Calu3 (cell line): ENCODE measurements at regions not wholly inside any gene's neighbourhood (a gene's known extent, or its start where the extent isn't known, plus 50 kb on each side); places are given as distances from the start of the nearest gene placed in this dataset.
"Not testable (repeated sequence)": the region's sequence is repeated elsewhere in the genome, so short reads cannot be mapped to it uniquely, and the experiment has no call there.

Experiments used
- BruUV-seq: library from RNA; stranded (reverse); fragments of 400-500 nt; replicated peaks from 2 replicates; lab custom pipeline; 2021; lab: Mats Ljungman, UMichigan
- CTCF ChIA-PET: fragments of 300-600 bp; sonication (Branson Sonifier 250); formaldehyde crosslinking; loops from one replicate; lab custom pipeline; 2022; ENCODE audit warnings: antibody characterized with exemption; lab: Charles Lee
- DNase-seq: peaks from one replicate; pipeline ENCODE4 v3.0.0; 2022
- H3K27ac Mint-ChIP-seq: one replicate; pipeline ENCODE4 v1.8.0; 2022; ENCODE audit warnings: mixed read lengths; ENCODE audit not compliant: unreplicated experiment
- H3K27me3 Mint-ChIP-seq: one replicate; pipeline ENCODE4 v1.8.0; 2022; ENCODE audit warnings: mixed read lengths; ENCODE audit not compliant: unreplicated experiment
- H3K36me3 Mint-ChIP-seq: one replicate; pipeline ENCODE4 v1.8.0; 2022; ENCODE audit warnings: mild to moderate bottlenecking, moderate library complexity, mixed read lengths; ENCODE audit not compliant: insufficient read depth, unreplicated experiment
- H3K4me1 Mint-ChIP-seq: one replicate; pipeline ENCODE4 v1.8.0; 2022; ENCODE audit warnings: mild to moderate bottlenecking, low read depth, mixed read lengths; ENCODE audit not compliant: unreplicated experiment
- H3K4me3 Mint-ChIP-seq: one replicate; pipeline ENCODE4 v1.8.0; 2022; ENCODE audit warnings: mild to moderate bottlenecking, low read depth, moderate library complexity, mixed read lengths; ENCODE audit not compliant: unreplicated experiment
- H3K9me3 Mint-ChIP-seq: one replicate; pipeline ENCODE4 v1.8.0; 2022; ENCODE audit warnings: low read depth, mixed read lengths; ENCODE audit not compliant: unreplicated experiment
- intact Hi-C: fragments of 100-400 bp; cut with micrococcal nuclease; formaldehyde crosslinking; loops from one replicate; pipeline ENCODE4 v1.10.0; 2022; ENCODE audit not compliant: unreplicated experiment
- TF ChIP-seq, protein P1 (sequence below): fragments of 200-600 bp; IDR thresholded peaks from one replicate; pipeline ENCODE4 v1.8.0; 2022; ENCODE audit warnings: antibody characterized with exemption; ENCODE audit not compliant: unreplicated experiment

- no TSS peak for BruUV-seq
- no peaks in the 10 kb centered on the region for H3K36me3 Mint-ChIP-seq
- no peaks in the 10 kb centered on the region for H3K27me3 Mint-ChIP-seq
- H3K4me3 Mint-ChIP-seq = no peak overlapping the region
- H3K27ac Mint-ChIP-seq = no peak overlapping the region
- DNase-seq = no peak
- CTCF ChIA-PET = interaction anchor here (0.6 kb wide), 1 partner anchor 259 kb away, joined by 3 read pairs; no protein-coding TSS in a partner anchor
- no peaks in the 10 kb centered on the region for H3K9me3 Mint-ChIP-seq
- intact Hi-C loops = loop anchor here (10.0 kb wide), 1 partner anchor 171 kb away; no protein-coding TSS in a partner anchor
- H3K4me1 Mint-ChIP-seq = peaks cover 13% of the 10 kb centered on the region
- TF ChIP-seq, protein P1, sequence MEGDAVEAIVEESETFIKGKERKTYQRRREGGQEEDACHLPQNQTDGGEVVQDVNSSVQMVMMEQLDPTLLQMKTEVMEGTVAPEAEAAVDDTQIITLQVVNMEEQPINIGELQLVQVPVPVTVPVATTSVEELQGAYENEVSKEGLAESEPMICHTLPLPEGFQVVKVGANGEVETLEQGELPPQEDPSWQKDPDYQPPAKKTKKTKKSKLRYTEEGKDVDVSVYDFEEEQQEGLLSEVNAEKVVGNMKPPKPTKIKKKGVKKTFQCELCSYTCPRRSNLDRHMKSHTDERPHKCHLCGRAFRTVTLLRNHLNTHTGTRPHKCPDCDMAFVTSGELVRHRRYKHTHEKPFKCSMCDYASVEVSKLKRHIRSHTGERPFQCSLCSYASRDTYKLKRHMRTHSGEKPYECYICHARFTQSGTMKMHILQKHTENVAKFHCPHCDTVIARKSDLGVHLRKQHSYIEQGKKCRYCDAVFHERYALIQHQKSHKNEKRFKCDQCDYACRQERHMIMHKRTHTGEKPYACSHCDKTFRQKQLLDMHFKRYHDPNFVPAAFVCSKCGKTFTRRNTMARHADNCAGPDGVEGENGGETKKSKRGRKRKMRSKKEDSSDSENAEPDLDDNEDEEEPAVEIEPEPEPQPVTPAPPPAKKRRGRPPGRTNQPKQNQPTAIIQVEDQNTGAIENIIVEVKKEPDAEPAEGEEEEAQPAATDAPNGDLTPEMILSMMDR = no peak
Observed at GRCh38 chr11:12585861-12586260, 88.4 kb upstream of the TEAD1 start.

GRCh38 chr11:12587333-12587991 is 86.8 kb upstream of the TEAD1 start:
- peak; percentile 32 for DNase-seq
- Mint-ChIP-seq H3K27me3 (no peaks in the 10 kb centered on the region), H3K4me3 (no peak overlapping the region), H3K36me3 (no peaks in the 10 kb centered on the region), H3K9me3 (no peaks in the 10 kb centered on the region), H3K4me1 (peaks cover 1% of the 10 kb centered on the region), H3K27ac (no peak overlapping the region)
- CTCF ChIA-PET = interaction anchor here (0.8 to 1.1 kb wide), 5 partner anchors 12 to 183 kb away, joined by 3 to 6 read pairs (median 4); no protein-coding TSS in a partner anchor
- BruUV-seq = no TSS peak
- intact Hi-C loops = loop anchor here (10.0 kb wide), 1 partner anchor 173 kb away; no protein-coding TSS in a partner anchor
- TF ChIP-seq, protein P1 = no peak

DNA sequence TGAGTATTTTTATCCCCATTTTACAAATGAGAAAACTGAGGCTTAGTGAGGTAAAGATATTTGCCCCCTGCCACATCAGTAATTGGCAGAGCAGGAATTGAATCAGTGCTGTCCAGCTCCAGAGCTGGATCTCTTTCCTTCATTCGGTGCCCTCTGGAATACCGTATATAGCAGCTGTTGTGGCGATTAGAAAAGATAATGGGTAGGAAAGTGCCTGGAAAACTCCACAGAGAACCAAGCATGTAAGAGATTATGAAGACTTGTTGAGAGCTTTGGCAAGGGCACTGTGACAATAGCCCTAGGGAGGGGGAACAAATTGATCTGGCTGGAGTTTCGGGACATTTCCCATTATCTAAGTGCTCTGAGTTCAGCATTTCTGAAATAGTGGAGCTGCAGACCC is 82.5 kb upstream of the TEAD1 start:
- no TSS peak for BruUV-seq
- CTCF ChIA-PET = no interaction called here
- TF ChIP-seq, protein P1 = no peak
- no peaks in the 10 kb centered on the region for H3K27me3 Mint-ChIP-seq
- no peak overlapping the region for H3K4me3 Mint-ChIP-seq
- H3K9me3 Mint-ChIP-seq = no peaks in the 10 kb centered on the region
- H3K36me3 Mint-ChIP-seq = no peaks in the 10 kb centered on the region
- H3K4me1 Mint-ChIP-seq = no peaks in the 10 kb centered on the region
- no peak overlapping the region for H3K27ac Mint-ChIP-seq
- no peak for DNase-seq
- intact Hi-C loops = no loop called here

GRCh38 chr11:12592283-12592682 is 81.9 kb upstream of the TEAD1 start:
- no peaks in the 10 kb centered on the region for H3K27me3 Mint-ChIP-seq
- H3K27ac Mint-ChIP-seq = no peak overlapping the region
- CTCF ChIA-PET = no interaction called here
- DNase-seq = no peak
- no TSS peak for BruUV-seq
- no peaks in the 10 kb centered on the region for H3K4me1 Mint-ChIP-seq
- TF ChIP-seq, protein P1 = no peak
- H3K4me3 Mint-ChIP-seq = no peak overlapping the region
- H3K36me3 Mint-ChIP-seq = no peaks in the 10 kb centered on the region
- H3K9me3 Mint-ChIP-seq = peaks cover 2% of the 10 kb centered on the region
- intact Hi-C loops = no loop called here

GRCh38 chr11:12595089-12595847 is 79.0 kb upstream of the TEAD1 start:
- H3K36me3 Mint-ChIP-seq, H3K27me3 Mint-ChIP-seq, H3K4me3 Mint-ChIP-seq, H3K4me1 Mint-ChIP-seq, BruUV-seq, DNase-seq, H3K9me3 Mint-ChIP-seq, intact Hi-C loops, H3K27ac Mint-ChIP-seq: not testable (repeated sequence)
- CTCF ChIA-PET = interaction anchor here (0.7 kb wide), 2 partner anchors 27 to 311 kb away, joined by 3 read pairs; no protein-coding TSS in a partner anchor
